Hippocampal formation (tissue), 2 donors: ENCODE measurements at regions not wholly inside any gene's neighbourhood (a gene's known extent, or its start where the extent isn't known, plus 50 kb on each side); places are given as distances from the start of the nearest gene placed in this dataset.

Experiments
- DNase-seq, 2 donors: peaks; one replicate each; lab custom pipeline; 2025; lab: John Stamatoyannopoulos, UW

DNA sequence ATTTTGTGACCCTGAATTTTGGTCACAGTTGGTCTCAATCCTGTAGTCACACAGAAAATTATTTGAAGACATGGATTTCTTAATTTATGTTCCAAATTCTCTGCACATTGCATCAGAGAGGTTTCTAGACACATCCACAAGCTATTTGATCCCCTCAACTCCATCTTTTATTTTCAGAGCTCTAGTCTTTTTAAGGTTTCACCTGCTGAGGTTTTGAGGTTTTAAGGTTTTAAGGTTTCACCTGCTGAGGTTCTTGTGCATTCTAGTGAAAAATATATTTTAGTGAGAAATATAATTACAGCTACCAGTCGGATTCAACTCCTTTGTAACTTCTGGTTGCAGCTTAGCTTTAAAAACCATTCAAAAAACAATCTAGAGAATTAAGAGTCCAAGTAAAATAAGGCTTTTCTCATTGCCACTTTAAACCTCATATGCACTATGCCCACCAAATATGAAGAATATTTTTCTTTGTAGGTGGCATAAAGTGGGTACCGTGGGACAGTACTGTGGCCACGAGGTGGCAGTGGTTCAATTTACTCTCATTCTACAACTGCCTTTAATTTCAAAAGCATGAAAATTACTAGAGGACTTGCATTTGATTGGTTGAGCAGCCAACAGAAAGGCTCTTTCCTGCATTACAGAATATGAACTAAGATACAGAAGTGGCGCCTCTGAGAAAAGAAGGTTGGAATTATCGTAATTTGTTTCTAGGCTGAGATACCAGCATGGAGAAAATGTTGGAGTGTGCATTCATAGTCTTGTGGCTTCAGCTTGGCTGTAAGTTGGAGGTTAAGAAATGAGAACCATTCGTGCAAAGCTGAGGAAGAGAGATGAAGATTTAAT lies 366.5 kb upstream of the OR4E1 start:
- DNase-seq = peak in 1 of 2 donors; percentile 1

DNA sequence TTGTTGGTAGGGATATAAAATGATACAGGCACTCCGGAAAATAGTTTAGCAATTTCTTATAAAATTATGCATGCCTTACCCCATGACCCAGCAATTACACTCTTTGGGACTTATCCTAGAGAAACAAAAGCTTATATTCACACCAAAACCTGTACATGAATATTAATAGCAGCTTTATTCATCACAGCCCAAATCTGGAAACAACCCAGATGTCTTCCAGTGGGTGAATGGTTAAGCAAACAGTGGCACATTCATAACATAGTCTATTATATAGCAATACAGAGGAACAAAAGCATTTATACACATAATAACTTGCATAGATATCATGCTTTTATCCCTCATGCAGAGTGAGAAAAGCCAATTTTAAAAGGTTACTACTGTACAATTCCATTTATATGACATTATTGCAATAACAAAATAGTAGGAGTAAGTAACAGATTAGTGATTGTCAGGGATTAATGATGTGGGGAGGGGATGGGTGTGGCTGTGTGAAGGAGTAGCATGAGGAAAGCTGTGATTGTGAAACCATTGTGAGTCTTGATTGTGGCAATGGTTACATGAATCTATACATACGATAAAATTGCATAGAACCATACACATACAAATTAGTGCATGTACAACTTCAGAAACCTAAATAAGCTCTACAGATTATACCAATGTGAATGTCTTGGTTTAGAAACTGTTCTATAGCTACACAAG lies 363.1 kb upstream of the OR4E1 start:
- DNase-seq = no peak

DNA sequence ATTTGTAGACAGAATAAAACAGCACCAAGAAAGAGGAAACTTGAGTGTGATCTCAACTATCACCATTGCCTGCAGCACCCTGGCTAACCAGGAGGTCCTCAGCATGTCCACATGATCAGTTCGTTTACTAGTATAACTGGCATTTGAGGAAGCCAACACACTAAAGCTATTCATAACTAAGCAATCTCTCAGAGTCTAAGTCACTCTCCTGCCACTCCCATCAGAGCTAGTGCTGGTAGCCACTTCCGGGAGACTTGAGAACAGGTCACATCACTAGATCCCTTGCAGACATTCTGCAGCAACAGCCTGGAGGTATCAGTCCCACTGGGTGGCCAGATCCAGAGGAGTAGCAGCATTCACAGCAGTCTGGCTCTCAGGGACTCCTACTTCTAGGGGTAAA lies 352.9 kb upstream of the OR4E1 start:
- no peak for DNase-seq

DNA sequence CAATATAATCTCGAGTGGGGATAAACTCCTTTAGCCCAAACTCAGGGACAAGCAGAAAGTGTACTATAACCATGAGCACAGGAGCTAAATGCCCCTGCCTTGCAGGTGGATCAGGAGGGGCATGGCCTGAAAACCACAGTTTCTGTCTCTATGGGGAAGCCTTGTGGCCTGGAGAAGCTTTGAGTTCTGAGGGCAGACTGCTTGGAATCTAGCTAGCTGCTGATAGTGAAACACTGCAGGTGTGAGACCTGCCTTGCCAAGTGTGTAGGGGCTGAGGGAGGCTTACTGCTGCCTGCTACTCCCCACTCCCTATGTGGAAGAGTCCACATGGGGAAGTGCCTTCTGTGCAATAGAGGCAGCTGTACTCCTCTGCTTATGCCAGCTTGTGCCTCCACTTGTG lies 352.3 kb upstream of the OR4E1 start:
- no peak for DNase-seq

DNA sequence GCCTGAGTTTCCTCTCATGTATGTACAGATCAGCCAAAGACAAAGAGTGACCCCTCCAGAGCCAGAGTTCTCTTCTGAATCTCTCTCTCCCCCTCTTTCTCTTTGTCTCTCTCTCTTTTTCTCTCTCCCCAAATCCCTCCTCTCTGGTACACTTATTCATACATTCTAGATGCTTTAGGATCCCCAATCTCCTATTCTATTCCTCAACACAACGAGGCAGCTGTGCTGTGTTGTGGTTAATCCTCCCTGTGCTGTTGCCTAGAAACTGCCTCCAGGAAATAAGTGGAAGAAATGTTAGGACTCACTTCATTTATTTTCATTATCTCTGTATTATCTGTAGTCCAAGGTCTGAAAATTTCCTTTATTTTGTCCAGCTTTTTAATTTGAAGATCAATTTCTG lies 350.5 kb upstream of the OR4E1 start:
- no peak for DNase-seq

DNA sequence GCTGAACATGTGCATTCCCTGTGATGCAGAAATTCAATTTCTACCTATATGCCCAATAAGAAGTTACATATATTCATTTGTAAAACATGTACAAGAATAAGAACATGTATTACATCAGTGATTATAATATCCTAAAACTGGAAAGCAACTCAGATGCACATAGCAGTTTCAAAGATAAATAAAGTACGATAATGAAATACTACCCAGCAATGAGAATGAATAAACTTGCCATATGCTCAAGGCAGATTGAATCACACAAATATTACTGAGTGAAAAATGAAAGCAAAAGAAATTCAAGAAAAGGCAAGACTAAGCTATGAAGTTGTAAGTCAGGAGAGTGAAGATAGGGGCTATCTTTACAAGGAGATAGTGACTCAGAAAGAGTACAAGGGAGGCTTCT lies 345.3 kb upstream of the OR4E1 start:
- DNase-seq = no peak

DNA sequence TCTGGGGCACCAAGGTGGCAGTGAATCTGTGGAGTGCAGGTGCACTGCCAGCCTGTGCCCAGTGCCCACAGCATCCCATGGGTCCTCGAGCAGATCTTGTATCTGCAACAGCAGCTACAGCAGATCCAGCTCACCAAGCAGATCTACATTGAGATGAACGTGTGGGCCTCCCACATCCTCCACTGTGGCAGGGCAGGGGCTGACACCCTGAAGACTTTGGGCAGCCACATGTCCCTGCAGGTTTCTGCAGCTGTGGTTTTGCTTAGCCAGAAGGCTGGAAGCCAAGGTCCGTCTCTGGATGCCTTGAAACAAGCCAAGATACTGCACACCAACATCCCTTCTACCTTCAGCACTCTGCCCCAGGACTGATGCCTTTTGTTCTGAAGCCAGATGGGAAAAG lies 338.8 kb upstream of the OR4E1 start:
- no peak for DNase-seq

DNA sequence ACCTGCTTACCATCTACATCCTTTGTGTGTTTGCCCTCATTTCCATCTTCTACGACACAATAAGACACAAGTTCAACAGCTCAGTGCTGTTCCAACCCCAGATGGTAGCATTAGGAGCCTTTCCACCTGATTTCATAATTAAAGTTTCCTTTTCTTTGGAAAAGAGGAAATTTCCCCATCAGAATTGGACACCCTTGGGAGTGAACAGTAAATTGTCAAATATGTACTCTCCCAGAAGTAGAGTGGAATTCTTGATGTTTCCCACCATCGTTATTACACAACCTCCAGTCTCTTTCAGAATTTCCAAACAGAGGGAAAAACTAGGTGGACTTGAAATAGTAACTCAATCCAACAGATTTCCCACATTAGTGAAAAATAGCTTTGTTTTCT lies 337.6 kb upstream of the OR4E1 start:
- DNase-seq = no peak

DNA sequence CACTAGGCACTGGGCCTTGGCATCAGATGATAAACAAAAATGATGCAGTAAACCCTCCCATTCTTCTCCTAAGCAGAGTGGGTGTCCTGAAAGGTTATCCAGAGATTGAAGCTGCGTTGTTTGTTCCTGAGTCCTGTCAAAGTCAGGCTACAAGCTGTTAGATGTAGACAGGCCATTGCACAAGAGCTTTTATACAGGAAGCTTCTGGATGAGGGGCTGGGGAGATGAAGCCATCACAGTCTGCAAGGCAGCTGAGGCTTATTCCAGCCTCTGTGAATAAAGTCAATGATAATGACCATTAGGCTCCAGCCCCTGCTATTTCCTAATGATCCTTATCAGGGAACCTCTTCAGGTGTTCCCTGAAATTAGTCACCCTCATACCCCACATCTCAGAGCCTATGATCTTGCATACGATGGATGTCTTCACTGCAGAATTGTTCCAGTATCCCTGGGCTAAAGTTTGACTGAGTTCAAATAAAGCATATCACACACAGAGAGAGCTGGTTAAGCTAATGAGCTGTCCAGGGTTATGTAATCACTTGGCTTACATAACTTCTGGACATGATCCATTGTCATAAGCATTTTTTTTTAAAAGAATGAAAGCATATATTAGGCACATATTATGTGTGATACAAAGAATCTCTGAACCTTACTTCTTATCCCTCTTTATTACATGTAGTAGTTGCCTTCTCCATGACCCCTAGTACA lies 337.1 kb upstream of the OR4E1 start:
- DNase-seq = no peak

DNA sequence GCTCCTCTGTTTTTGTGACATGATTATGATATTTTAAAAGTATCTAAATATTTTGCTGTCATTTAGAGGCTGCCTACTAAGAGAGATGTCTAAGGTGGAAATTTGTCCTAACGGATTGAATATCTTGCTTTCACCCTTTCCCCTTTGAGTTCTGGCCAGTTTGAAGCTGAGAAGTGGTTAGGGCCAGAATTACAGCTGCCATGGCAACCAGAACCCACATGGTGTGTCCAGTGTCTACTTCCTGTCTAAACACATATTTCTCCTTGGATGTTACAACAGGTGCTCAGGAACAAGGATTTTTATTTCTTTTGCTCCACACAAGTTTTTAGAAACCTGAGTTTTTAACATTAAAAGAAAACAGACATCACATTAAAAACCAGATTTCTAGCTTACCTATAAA lies 335.1 kb upstream of the OR4E1 start:
- DNase-seq = no peak

DNA sequence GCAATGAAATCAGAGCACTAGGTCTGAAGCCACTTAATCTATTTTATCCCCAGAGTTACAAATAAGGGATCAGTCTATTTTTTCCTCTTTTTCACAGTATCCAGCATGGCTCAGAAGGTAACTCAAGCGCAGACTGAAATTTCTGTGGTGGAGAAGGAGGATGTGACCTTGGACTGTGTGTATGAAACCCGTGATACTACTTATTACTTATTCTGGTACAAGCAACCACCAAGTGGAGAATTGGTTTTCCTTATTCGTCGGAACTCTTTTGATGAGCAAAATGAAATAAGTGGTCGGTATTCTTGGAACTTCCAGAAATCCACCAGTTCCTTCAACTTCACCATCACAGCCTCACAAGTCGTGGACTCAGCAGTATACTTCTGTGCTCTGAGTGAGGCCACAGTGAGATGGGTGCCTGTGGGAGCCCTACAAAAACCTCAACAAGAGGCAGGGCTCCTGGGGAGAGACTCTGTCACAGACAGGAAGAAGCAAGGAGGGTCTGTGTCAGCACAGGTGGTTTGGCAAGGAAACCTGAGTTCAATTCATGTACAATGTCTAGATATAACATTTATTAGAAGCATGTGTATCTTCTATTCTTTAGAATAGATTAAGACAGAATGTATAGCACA lies 334.3 kb upstream of the OR4E1 start:
- no peak for DNase-seq

DNA sequence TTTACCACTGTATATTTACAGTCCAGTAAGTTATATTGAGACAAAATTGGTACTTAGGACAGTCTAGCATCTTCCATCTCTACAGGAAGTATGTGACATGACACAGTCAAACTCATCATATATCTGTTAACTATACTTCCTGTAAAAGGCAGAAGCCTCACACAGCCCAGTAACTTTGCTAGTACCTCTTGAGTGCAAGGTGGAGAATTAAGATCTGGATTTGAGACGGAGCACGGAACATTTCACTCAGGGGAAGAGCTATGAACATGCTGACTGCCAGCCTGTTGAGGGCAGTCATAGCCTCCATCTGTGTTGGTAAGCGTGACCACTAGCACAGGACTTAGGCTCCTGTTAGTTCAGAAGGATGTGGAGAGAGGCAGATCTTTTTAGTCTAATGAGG lies 333.7 kb upstream of the OR4E1 start:
- no peak for DNase-seq

DNA sequence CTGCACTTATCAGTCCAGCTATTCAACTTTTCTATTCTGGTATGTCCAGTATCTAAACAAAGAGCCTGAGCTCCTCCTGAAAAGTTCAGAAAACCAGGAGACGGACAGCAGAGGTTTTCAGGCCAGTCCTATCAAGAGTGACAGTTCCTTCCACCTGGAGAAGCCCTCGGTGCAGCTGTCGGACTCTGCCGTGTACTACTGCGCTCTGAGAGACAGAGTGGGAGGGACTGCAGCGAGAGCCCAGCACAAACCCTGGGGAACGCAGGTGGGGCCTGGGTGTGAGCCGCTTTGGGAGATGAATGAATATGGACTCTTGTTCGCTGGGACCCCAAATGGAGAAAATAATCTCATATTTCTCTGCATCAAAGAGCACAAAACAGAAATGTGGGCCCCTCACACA lies 329.8 kb upstream of the OR4E1 start:
- DNase-seq = no peak

DNA sequence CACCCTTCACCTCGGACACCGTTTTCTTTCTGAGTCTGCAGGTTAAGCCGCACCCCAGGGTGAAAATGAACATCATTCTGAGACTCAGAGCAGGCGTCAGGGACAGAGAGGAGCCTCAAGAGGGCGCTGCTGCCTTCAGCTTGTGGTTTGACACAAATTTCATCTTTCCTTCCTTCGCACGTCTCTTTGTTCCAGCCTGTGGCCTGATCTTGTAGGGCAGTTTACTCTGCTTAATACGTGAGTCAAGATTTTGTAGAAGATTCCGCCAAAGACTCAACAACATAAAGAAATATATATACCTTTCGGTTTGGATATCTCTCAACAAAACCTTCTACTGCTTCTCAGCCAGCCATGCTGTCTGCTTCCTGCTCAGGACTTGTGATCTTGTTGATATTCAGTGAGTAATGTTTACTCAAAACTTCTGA lies 329.3 kb upstream of the OR4E1 start:
- no peak for DNase-seq

DNA sequence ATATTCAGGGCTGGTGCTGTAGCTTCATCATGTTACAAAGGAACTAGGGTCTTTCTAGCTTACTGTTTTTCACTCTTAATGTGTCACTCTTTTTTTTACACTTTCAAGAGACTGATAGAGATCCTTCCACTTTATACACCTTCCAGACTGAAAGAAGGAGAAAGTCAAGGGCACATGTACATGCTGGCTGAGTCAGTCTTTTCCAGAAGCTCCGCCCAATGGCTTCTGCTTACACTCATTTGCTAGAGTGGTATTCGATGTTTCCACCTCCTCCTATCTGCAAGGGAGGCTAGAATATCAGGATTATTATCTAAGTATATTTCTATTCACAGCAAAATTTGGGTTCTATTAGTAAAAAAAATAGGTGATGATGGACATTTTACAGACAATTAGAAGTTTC lies 325.8 kb upstream of the OR4E1 start:
- DNase-seq = no peak

DNA sequence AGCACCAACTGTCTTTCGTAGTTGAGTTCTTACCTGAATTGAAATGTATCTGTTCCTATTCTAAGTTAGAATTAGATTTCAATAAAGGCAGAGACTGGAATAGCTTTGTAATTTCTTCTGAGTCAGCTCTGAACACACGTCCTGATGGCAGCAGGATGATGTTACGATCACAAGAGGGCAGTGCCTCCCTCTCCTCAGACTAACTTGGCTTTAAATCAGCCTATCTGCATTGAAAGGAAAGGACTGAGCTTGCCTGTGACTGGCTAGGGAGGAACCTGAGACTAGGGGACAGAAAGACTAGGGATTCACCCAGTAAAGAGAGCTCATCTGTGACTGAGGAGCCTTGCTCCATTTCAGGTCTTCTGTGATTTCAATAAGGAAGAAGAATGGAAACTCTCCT lies 323.7 kb upstream of the OR4E1 start:
- no peak for DNase-seq

DNA sequence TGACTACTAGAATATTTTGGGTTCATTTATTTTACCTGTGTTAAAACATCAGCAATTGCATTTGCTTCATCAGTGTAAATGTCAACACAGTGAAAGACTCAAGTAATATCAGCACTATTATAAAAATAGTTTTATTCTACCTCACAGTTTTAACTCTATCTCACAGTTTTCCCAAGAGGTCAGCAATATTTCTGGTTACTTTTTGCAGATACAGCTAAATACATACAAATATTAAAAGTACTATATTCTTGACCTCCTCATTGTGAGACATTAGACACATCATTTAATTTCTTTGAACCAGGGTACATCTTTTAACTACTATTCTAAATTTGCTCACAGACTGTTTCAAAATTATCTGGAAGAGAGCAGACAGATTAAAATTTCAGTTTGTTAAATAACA lies 321.7 kb upstream of the OR4E1 start:
- no peak for DNase-seq

DNA sequence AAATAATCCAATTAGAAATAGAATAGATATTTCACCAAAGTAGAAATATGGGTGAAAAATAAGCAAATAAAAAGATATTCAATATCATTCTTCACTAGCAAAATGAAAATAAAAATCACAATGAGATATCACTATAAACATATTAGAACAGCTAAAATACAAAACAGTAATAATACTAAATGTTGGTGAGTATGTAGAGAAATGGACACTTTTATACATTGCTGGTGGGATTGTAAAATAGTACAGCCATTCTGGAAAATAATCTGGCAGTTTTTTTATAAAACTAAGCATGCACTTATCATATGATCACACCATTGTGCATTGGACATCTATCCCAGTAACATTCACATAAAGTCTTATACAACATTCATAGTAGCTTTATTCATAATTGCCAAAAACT lies 320.2 kb upstream of the OR4E1 start:
- DNase-seq = no peak

DNA sequence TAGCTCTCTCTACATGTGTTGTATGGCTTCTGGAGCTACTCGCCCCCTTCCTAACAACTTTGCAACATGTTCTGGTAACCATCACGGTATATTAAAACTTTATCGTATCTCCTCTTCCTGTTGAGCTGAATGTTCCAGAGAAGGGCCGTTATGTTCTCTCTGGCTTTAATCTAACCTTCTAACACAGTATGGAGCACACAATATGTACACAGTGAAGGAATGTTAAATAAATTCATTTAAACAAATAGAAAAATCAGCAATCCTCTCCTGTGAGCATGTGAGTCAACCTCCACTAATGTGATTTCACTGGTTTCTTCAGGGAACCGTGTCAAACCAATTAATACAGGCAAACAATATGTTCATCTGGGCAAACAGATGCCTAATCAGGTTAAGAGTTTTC lies 319.5 kb upstream of the OR4E1 start:
- DNase-seq = no peak

DNA sequence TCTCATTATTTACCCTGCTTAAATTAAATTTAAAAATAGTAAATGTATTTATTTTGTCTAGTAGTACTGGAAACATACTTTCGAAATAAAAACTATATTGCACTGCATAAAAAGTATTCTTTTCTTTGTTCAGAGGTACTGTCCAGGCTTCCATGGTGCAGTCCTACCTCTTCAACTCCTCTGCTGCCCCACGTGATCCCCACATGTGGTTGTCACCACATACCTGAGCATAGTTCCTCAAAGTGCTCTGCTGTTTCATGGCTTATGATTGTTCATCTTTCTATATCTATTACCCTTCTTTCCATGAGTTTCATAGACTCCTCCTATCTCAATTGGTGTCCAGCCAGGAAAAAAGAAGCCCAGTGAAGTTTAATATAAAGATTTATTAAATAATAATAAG lies 317.5 kb upstream of the OR4E1 start:
- no peak for DNase-seq

DNA sequence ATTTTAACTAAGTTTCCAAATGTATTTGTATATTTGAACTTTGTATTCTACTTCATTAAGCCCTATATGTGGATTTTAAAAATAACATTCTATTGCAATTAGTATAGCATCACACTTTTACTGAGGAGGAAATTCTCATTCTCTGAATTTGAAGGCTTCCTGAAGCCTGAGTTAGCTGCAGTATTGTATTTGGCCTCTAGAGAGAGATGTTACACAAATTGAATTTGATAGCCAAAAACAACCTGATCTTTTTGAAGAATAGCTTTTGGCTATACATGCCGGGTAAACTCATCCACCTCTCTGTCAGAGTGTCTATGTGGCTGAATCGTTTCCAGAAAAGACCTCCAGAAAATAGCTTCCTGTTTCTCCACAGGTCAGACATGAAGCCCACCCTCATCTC lies 316.5 kb upstream of the OR4E1 start:
- no peak for DNase-seq

DNA sequence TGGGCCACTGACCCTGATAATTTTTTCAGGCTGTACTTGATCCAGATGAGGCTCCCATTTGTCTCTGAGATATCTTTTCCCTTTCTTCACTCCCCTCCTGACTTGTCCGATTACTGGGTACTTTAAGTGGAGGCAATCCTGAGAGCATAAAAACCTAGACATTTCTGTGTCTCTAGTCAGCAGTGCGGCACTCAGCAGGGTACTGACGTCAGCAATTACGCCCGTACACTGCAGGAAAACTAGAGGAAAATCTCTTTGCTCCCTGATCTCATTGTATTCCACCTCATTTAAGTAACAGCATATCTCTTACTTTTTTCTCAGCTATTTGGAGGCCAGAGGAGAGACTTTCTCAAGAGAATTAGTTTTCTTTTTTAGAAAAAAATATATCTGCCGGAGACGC lies 315.5 kb upstream of the OR4E1 start:
- DNase-seq = no peak

DNA sequence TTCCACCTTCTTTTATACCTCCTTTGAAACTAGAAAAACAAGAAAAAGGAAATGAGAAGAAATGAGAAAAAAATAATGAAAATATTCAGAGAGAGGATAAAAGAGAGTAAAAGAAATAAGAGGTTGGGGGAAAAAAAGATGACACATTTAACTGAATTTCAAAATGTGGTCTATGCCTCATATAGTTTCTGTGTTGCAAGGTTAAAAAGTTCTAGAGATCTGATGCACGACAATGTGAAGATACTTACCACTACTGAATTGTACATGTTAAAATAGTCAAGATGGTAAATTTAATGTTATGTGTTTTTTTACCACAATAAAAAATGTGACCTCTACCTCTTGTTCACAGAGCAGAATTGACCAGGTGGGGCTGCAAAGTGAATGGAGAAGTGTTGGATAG lies 314.8 kb upstream of the OR4E1 start:
- no peak for DNase-seq
